ENCODE measurements at regions not wholly inside any gene's neighbourhood (a gene's known extent, or its start where the extent isn't known, plus 50 kb on each side); places are given as distances from the start of the nearest gene placed in this dataset.
"Not testable (repeated sequence)": the region's sequence is repeated elsewhere in the genome, so short reads cannot be mapped to it uniquely, and the experiment has no call there.

DNA sequence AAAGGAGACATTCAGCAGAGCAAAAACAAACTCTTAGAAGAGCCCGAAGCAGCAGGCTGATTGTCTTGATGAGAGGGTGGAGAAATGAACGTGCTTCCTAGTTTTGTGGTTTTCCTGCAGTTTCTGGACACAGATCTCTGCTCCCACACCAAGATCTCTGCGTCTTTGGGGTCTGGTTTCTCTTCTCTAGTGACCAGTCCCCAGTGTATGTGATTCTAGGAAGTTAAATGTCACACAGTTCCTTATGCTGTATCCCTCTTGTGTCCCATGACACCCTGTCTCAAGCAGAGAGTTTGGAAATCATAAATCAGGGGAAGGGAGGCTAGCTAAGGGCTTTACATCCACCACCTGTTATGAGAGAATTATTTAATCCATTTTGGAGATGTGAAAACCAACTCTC is 55.4 kb upstream of the KLF14 start:
- no peaks in the 10 kb centered on the region for H3K4me1 Mint-ChIP-seq (ENCODE audit: low read depth)
- no peak for DNase-seq (ENCODE audit: low spot score)
- no peak overlapping the region for H3K27ac Mint-ChIP-seq
- no peaks in the 10 kb centered on the region for H3K27me3 Mint-ChIP-seq (ENCODE audit: insufficient read depth)
- intact Hi-C loops (cut with micrococcal nuclease) = no loop called here
- no peaks in the 10 kb centered on the region for H3K9me3 Mint-ChIP-seq
- no peak overlapping the region for H3K4me3 Mint-ChIP-seq
- H3K36me3 Mint-ChIP-seq (ENCODE audit: low read depth) = no peaks in the 10 kb centered on the region

- no peak for DNase-seq (ENCODE audit: low spot score)
- H3K4me1 Mint-ChIP-seq (ENCODE audit: low read depth) = no peaks in the 10 kb centered on the region
- H3K9me3 Mint-ChIP-seq = no peaks in the 10 kb centered on the region
- no peak overlapping the region for H3K27ac Mint-ChIP-seq
- intact Hi-C loops (cut with micrococcal nuclease) = no loop called here
- no peak overlapping the region for H3K4me3 Mint-ChIP-seq
- H3K27me3 Mint-ChIP-seq (ENCODE audit: insufficient read depth) = no peaks in the 10 kb centered on the region
- no peaks in the 10 kb centered on the region for H3K36me3 Mint-ChIP-seq (ENCODE audit: low read depth)
Observed at GRCh38 chr7:130791746-130792145, 57.7 kb upstream of the KLF14 start.

GRCh38 chr7:130793855-130794618 is 60.0 kb upstream of the KLF14 start:
- Mint-ChIP-seq H3K4me3 (no peak overlapping the region), H3K4me1 (ENCODE audit: low read depth) (no peaks in the 10 kb centered on the region), H3K36me3 (ENCODE audit: low read depth) (no peaks in the 10 kb centered on the region), H3K27ac (no peak overlapping the region), H3K27me3 (ENCODE audit: insufficient read depth) (peaks cover 11% of the 10 kb centered on the region), H3K9me3 (no peaks in the 10 kb centered on the region)
- intact Hi-C loops (cut with micrococcal nuclease) = no loop called here
- no peak for DNase-seq (ENCODE audit: low spot score)

DNA sequence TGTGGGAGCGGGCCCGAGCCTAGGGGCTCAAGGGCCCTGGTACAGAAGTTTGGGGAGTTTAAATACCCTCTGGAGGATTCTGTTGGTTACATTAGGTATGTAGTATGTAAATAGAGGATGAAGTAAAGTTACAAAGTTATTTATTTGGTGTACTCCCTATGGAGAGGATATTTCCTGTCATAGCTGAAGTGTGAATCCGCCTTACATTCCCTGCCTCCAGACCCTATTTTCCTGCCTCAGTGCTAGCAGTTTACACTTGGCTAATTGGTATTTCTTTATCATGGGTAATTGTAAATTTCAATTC is 60.6 kb upstream of the KLF14 start:
- no peak for DNase-seq (ENCODE audit: low spot score)
- intact Hi-C loops (cut with micrococcal nuclease) = no loop called here
- no peaks in the 10 kb centered on the region for H3K4me1 Mint-ChIP-seq (ENCODE audit: low read depth)
- no peak overlapping the region for H3K27ac Mint-ChIP-seq
- no peaks in the 10 kb centered on the region for H3K9me3 Mint-ChIP-seq
- peaks cover 16% of the 10 kb centered on the region for H3K27me3 Mint-ChIP-seq (ENCODE audit: insufficient read depth)
- no peak overlapping the region for H3K4me3 Mint-ChIP-seq
- H3K36me3 Mint-ChIP-seq (ENCODE audit: low read depth) = no peaks in the 10 kb centered on the region

DNA sequence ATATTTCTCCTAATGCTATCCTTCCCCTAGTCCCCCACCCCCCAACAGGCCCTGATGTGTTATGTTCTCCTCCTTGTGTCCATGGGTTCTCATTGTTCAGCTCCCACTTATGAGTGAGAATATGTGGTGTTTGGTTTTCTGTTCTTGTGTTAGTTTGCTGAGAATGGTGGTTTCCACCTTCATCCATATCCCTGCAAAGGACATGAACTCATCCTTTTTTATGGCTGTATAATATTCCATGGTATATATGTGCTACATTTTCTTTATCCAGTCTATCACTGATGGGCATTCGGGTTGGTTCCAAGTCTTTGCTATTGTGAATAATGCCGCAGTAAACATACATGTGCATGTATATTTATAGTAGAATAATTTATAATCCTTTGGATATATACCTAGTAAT is 62.4 kb upstream of the KLF14 start:
- H3K4me1 Mint-ChIP-seq (ENCODE audit: low read depth); H3K9me3 Mint-ChIP-seq; DNase-seq (ENCODE audit: low spot score); H3K36me3 Mint-ChIP-seq (ENCODE audit: low read depth); H3K27ac Mint-ChIP-seq; H3K4me3 Mint-ChIP-seq; intact Hi-C loops (cut with micrococcal nuclease): not testable (repeated sequence)
- peaks cover 20% of the 10 kb centered on the region for H3K27me3 Mint-ChIP-seq (ENCODE audit: insufficient read depth)

DNA sequence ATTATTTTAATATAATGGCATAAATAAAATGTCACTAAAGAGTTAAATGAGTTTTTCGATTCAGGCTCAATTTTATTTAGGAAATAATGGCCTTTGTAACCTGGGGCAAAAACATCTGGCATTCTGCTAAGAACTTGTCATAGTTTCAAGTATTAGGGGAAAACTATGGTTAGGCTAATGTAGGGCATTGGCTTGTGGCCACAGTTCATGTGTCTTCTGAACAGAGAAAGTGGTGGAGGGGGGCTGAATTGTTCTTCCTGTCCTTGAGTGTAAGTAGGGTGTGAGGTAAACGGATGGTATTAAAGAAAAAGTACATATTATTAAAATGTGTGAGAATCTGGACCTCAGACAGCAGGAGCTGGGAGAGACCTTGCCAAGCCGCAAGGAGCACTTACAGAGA is 69.1 kb upstream of the KLF14 start:
- DNase-seq (ENCODE audit: low spot score) = no peak

DNA sequence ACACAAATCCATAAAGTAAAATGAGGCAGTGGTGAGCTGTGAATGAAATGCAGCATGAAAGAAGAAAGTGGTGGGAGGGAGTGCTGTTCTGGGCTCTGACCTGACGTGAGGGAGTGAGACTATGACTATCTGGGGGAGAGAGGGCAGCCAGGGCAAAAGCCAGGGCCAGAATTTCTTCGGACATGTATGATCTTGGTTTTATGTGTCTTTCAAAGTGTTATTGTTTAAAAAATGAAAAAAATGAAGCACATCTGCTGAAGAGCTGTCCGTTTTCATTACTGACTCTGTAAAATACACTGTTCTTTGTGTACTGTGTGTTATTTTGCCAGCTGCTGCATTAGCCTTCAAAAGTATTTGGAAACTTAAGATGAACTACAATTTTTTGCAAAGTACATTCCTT is 70.2 kb upstream of the KLF14 start:
- Mint-ChIP-seq H3K36me3 (ENCODE audit: low read depth) (no peaks in the 10 kb centered on the region), H3K4me1 (ENCODE audit: low read depth) (no peaks in the 10 kb centered on the region), H3K4me3 (no peak overlapping the region), H3K27me3 (ENCODE audit: insufficient read depth) (peaks cover 13% of the 10 kb centered on the region), H3K9me3 (no peaks in the 10 kb centered on the region), H3K27ac (no peak overlapping the region)
- intact Hi-C loops (cut with micrococcal nuclease) = no loop called here
- no peak for DNase-seq (ENCODE audit: low spot score)

More for the DNA sequence above, 69.1 kb upstream of the KLF14 start:
- H3K36me3 Mint-ChIP-seq (ENCODE audit: low read depth) = no peaks in the 10 kb centered on the region
- intact Hi-C loops (cut with micrococcal nuclease) = no loop called here
- H3K9me3 Mint-ChIP-seq = no peaks in the 10 kb centered on the region
- H3K4me3 Mint-ChIP-seq = no peak overlapping the region
- no peak overlapping the region for H3K27ac Mint-ChIP-seq
- H3K27me3 Mint-ChIP-seq (ENCODE audit: insufficient read depth) = peaks cover 15% of the 10 kb centered on the region
- no peaks in the 10 kb centered on the region for H3K4me1 Mint-ChIP-seq (ENCODE audit: low read depth)

- H3K4me3 Mint-ChIP-seq; intact Hi-C loops (cut with micrococcal nuclease); H3K9me3 Mint-ChIP-seq; H3K27ac Mint-ChIP-seq; H3K36me3 Mint-ChIP-seq (ENCODE audit: low read depth); H3K27me3 Mint-ChIP-seq (ENCODE audit: insufficient read depth); DNase-seq (ENCODE audit: low spot score); H3K4me1 Mint-ChIP-seq (ENCODE audit: low read depth): not testable (repeated sequence)
Observed at GRCh38 chr7:130812819-130813218, 78.8 kb upstream of the KLF14 start.

DNA sequence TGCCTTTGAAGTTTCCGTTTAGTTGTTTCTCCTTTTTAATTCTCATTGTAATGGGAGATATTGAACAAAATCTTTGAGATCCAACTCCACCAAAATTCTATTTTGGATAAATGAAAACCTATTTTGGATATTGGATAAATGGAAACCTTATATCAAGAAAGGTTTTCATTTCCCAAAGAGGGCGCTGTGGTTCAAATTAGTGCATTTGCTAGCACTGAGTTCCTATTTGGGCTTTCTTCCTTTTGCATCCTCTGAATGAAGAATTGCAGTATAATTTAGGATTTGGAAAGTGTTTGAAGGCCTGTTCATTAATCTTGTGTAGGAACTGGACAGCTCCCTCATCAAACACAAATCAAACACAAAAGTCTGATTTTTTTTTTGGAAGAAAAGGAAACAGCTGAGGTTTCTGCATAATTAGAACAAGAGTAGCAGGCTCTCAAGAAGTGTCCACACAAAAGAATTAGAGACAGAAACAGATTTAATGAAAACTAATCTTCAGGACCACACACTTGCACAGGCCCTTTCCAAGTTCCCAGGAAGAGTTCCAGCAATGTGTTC is 80.8 kb upstream of the KLF14 start:
- intact Hi-C loops (cut with micrococcal nuclease) = no loop called here
- Mint-ChIP-seq H3K36me3 (ENCODE audit: low read depth) (no peaks in the 10 kb centered on the region), H3K4me1 (ENCODE audit: low read depth) (no peaks in the 10 kb centered on the region), H3K27me3 (ENCODE audit: insufficient read depth) (peaks cover 7% of the 10 kb centered on the region), H3K27ac (no peak overlapping the region), H3K4me3 (no peak overlapping the region), H3K9me3 (no peaks in the 10 kb centered on the region)
- no peak for DNase-seq (ENCODE audit: low spot score)

- no peak overlapping the region for H3K4me3 Mint-ChIP-seq
- no peaks in the 10 kb centered on the region for H3K9me3 Mint-ChIP-seq
- no peak for DNase-seq (ENCODE audit: low spot score)
- peaks cover 2% of the 10 kb centered on the region for H3K27me3 Mint-ChIP-seq (ENCODE audit: insufficient read depth)
- no peaks in the 10 kb centered on the region for H3K36me3 Mint-ChIP-seq (ENCODE audit: low read depth)
- H3K4me1 Mint-ChIP-seq (ENCODE audit: low read depth) = peaks cover 9% of the 10 kb centered on the region
- H3K27ac Mint-ChIP-seq = no peak overlapping the region
- intact Hi-C loops (cut with micrococcal nuclease) = no loop called here
Observed at GRCh38 chr7:130818056-130818455, 84.0 kb upstream of the KLF14 start.

GRCh38 chr7:130821864-130822263 is 87.9 kb upstream of the KLF14 start:
- Mint-ChIP-seq H3K9me3 (peaks cover 16% of the 10 kb centered on the region), H3K4me3 (no peak overlapping the region), H3K4me1 (ENCODE audit: low read depth) (peaks cover 10% of the 10 kb centered on the region), H3K36me3 (ENCODE audit: low read depth) (no peaks in the 10 kb centered on the region), H3K27ac (no peak overlapping the region), H3K27me3 (ENCODE audit: insufficient read depth) (peaks cover 4% of the 10 kb centered on the region)
- intact Hi-C loops (cut with micrococcal nuclease) = no loop called here
- DNase-seq (ENCODE audit: low spot score) = no peak

DNA sequence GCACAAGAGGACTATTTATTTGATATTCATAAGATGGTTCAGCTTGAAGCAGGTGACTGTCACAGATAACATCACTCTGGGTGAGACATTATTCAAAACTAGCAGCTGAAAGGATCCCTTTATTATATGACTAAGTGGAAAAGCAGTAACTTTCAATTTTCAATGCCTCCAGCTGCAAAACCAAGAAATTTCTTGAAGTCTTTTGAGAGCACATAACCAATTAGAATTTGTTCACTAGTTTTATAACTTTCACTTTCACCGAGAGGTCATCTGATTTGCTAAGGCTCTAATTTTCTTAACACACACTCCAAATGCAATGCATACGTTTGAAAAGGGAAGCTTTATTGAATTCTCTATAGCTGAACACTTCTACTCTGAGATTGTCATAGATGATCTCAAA is 88.6 kb upstream of the KLF14 start:
- Mint-ChIP-seq H3K4me3 (no peak overlapping the region), H3K9me3 (peaks cover 24% of the 10 kb centered on the region), H3K36me3 (ENCODE audit: low read depth) (no peaks in the 10 kb centered on the region), H3K27ac (no peak overlapping the region), H3K27me3 (ENCODE audit: insufficient read depth) (peaks cover 4% of the 10 kb centered on the region), H3K4me1 (ENCODE audit: low read depth) (peaks cover 10% of the 10 kb centered on the region)
- intact Hi-C loops (cut with micrococcal nuclease) = no loop called here
- DNase-seq (ENCODE audit: low spot score) = no peak

DNA sequence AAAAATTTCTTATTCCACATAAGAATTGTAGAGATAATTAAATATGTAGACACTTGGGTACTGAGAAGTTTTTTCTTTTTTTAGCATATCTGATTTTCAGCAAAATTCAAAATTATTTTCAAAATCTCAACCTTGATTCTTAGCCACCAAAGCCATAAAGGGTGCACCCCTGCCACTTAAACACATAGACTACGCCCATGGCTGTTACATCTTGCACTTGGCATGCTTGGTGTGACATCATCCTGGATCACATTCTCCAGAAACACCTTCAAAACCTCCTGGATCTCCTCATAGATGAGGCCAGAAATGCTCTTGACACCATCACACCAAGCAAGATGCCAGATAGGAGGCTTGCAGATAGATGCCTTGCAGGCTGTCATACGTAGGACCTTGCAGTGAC is 89.1 kb upstream of the KLF14 start:
- no peaks in the 10 kb centered on the region for H3K36me3 Mint-ChIP-seq (ENCODE audit: low read depth)
- H3K4me1 Mint-ChIP-seq (ENCODE audit: low read depth) = peaks cover 10% of the 10 kb centered on the region
- peaks cover 4% of the 10 kb centered on the region for H3K27me3 Mint-ChIP-seq (ENCODE audit: insufficient read depth)
- H3K9me3 Mint-ChIP-seq = peaks cover 27% of the 10 kb centered on the region
- DNase-seq (ENCODE audit: low spot score) = no peak
- no peak overlapping the region for H3K27ac Mint-ChIP-seq
- intact Hi-C loops (cut with micrococcal nuclease) = no loop called here
- no peak overlapping the region for H3K4me3 Mint-ChIP-seq

- Mint-ChIP-seq H3K27ac (no peak overlapping the region), H3K4me1 (ENCODE audit: low read depth) (peaks cover 10% of the 10 kb centered on the region), H3K4me3 (no peak overlapping the region), H3K27me3 (ENCODE audit: insufficient read depth) (peaks cover 7% of the 10 kb centered on the region), H3K9me3 (peaks cover 31% of the 10 kb centered on the region), H3K36me3 (ENCODE audit: low read depth) (no peaks in the 10 kb centered on the region)
- intact Hi-C loops (cut with micrococcal nuclease) = no loop called here
- no peak for DNase-seq (ENCODE audit: low spot score)
Observed at GRCh38 chr7:130825819-130826218, 91.8 kb upstream of the KLF14 start.

All from activated T-helper 1 cell treated with anti-CD3 and anti-CD28 coated beads, Interleukin-12 subunit alpha, Interleukin-12 subunit beta, Interleukin-2, Interleukin-4 antibody, amounts not matched to agents 30 ng/mL and 10 ng/mL and 1 ng/mL, durations not matched to agents 14 hours and 24 hours and 36 hours (primary cell).